HS-5 (cell line): ENCODE measurements at regions not wholly inside any gene's neighbourhood (a gene's known extent, or its start where the extent isn't known, plus 50 kb on each side); places are given as distances from the start of the nearest gene placed in this dataset.

ENCODE experiments used
- DNase-seq: peaks from one replicate; pipeline ENCODE4 v3.0.0-alpha.2; 2012; ENCODE audit warnings: low read depth

DNA sequence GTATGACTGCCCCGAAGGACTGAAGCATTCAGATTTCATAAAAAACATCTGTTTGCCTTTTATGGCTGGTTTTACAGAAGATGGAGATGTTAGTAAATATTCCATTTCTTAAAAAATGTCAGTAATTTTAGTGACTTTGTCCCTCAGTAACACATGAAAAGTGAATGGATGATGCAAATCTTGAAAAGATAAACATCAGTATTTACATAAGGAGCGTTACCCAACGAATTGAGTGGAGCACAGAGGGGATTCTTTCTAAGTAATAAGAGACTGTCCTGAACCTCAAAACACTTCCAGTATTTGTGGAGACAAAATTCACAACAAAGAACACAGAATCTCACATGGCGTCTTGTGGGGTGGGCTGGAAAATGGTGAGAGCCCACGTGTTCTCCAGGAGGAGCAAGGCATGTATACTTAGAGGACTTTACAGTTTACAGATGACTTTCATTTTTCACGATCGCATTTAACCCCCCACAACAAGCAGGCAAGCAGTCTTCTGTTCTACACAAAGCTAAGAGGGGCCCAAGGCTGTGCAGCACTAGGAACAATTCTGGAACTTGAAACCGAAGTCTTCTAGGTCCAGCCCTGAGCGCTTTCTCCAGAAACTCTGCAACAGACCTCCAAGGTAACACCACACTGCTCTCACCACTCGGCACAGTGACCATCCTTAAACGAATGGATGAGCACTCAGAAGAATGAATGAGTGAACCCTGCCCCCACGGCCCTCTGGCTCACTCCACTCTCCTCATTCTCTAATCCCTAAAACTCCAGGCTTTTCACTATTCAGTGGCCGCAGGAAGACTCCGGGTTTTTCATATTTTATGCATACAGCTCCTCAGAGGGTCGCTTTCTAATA is 709.8 kb downstream of the UQCRFS1 start:
- DNase-seq: no peak

DNA sequence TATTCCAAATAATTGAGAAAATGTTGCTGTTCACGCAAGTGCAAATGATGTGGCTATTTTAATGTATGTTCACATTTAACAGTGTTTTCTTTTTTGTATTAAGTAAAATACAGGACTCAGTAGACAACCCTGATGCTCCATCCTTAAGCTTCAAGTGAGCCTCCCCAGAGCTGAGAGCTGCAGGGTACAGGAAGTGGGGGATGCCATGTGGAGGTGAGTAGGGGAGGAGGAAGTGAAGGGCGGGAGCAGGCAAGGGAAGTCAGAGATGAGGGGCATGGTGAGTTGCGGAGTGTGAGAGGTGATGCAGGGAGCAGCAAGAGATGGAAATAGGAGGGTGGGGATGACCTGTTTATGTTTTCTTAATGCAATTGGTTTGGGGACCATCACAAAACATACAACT is 711.0 kb downstream of the UQCRFS1 start:
- no peak for DNase-seq

DNA sequence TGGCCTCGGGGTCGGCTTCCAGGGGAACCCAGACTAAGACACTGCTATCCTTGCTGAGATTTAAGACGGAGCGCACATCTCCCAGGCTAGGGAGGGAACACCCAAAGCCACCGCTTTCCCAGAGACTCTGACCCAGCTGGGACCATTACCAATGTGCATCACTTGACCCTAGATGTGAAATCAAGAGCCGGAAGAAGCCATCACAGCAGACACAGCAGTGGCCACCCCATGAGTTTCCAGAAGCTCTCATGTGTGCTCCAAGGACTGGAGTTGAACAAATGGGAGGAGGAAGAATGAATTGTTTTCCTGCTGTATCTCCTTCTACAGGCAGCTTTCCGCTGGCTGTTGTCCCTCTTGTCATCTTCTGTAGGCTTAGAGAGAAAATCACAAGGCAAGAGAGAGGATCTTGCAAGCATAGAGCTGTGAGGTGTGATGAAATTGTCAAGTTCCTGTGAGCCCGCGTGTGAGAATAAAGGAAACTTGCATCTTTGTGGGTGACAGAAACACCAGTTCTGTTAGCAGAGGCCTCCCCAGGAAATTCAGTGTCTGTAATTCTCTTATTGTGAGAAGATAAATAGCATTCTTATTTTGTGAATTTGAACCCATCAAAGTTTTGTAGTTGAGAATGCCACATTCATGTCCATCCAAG is 711.8 kb downstream of the UQCRFS1 start:
- DNase-seq: no peak

DNA sequence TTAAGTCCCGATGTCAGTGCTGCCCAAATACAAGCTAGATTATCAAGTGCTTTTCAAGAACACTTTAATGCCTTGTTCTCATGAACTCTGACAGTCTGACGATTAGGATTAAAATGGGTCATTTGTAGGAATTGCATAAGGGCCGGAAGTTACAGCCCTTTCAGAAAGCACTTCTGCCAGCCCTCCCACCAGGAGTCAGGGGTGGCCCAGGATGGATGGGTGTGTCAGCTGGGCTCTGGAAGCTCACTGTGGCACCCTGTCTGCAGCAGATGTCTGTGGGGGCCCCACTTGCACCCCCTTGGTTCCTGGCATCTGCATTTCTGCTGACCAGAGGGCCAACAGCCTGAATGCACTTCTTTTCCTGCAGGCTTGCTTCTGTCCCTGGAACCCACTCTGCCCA is 712.7 kb downstream of the UQCRFS1 start:
- DNase-seq: no peak

DNA sequence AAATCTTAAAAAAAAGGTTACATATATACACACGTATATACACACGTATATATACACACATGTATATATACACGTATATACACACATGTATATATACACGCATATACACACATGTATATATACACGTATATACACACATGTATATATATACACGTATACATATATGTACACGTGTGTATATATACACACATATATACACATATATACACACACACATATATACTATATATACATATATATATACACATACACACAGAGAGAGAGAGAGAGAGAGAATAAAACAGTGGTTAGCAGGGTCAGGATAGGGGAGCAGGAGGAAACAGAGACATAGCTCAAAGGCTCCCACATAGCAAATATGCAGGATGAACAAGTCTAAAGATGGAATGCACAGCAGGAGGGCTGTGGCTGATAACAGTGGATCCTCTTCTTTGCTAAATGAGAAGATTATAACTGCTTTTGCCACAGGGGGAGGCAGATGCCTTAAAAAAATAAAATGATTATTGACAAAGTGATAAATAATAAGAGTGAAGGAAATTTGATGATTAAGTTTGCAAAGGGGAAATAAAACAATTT is 714.5 kb downstream of the UQCRFS1 start:
- no peak for DNase-seq

DNA sequence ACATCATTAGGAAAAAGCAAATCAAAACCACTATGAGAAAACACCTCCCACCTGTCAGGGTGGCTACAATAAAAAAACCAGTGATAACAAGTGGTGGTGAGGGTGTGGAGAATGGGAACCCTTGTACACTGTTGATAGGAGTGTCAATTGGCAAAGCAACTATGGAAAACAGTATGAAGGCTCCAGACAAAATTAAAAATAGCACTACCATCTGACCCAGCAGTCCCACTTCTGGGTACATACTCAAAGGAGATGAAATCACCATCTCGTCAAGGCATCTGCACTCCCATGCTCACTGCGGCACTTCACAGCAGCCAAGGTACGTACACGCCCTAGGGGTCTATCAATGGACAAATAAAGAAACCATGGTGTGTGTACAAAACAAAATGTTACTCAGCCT is 715.1 kb downstream of the UQCRFS1 start:
- DNase-seq: no peak

DNA sequence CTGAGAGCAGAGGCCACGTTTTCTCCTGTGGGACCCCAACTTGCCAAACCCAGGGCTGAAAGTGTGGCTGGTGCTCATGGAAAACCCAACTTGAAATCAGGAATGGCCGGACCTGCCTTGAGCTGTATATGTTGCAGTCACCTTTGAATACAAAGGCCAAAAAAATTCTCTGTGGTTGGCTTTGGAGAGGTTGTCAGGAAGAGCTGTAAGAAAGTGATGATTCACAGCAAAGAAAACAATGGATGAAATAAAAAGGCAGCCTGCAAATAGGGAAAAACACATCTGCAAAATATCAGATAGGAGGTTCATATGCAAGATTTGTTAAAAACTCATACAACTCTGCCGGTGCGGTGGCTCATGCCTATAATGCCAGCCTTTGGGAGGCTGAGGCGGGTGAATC is 715.8 kb downstream of the UQCRFS1 start:
- no peak for DNase-seq

DNA sequence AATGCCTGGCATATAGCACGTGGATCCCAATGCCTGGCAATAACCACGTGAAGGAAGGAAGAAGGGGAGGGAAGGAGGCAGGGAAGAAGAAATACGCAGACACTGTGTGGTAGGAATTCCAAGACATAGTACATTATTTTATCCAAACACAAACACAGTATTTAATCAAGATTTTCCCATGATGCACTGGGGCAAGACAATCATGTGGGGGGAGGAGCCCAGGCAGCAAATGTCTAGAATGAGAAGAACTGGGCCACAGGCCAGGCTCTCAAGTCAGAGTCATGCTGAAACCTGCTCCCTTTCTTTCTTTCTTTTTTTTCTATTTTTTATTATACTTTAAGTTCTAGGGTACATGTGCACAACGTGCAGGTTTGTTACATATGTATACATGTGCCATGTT is 717.9 kb downstream of the UQCRFS1 start:
- DNase-seq: no peak

DNA sequence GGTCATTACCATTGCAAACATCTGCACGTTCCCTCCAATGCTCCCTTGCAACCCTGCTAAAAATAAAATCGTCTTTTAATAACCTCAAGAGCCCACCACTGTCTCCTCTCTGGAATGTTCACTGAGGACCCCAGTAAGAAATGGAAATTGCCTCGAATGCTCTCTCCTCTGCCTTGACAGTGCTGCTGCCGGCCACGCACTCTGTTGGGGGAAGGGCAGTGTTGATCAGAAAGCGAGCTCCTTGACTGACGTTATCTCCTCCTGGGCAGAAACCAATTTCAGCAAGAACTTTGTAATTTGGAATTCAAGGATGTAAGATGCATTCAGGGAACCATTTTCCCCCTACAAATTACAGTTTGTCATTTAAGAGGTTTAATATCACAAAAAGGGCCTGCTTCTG is 718.5 kb downstream of the UQCRFS1 start:
- DNase-seq: no peak

DNA sequence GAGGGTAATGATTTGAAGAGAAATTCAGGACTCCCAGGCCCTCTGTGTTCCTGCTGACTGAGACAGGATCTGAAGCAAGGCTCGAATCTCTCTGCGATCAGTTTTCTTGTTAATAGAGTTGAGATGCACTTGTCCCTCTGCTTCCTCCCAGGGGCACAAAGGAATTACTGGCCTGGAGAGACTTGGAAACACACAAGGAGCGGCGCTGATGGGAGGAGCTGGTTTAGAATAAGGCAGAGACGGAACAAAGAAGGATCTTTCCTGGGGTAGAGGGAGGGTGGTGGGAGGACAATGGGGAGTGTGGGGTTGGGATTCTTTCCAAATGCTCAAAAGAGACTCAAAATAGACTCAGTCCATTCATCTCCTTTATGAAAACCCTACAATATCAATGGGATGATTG is 719.1 kb downstream of the UQCRFS1 start:
- no peak for DNase-seq

DNA sequence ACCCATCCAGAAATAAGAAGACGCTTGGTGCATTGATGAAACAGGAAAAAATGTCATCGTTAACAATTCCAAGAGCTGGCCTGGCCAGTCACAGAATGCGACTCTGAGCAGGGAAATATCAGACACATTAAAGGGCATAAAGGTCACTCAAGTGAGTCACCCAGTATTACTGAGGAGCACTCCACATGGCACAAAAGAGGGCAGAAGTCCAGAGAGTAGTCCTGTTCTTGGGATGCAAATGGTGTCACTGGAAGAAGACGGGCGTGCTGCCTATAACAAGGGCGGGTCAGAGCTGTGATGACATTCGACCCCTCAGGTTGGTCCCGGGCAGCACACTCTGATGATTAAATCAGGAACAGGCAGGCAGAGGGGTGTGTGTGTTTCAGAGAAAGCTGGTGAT is 720.3 kb downstream of the UQCRFS1 start:
- DNase-seq: no peak

DNA sequence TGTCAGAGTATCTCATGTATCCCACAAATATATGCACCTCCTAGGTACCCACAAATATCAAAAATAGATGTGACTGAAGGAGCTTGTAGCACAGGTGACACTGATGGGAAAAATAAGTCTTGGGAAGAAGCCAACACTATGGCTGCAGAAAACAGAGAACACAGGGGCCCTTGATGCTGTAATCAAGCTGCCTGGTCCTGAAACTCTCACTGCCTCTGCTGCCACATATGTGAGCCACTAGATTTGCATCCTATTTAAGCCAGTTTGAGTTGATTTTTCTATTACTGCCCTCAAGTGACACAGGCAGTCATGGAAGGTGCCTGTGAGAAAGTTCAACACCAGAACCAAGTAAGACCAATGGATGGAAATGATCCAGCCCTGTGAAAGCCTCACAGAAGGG is 720.8 kb downstream of the UQCRFS1 start:
- DNase-seq: no peak

DNA sequence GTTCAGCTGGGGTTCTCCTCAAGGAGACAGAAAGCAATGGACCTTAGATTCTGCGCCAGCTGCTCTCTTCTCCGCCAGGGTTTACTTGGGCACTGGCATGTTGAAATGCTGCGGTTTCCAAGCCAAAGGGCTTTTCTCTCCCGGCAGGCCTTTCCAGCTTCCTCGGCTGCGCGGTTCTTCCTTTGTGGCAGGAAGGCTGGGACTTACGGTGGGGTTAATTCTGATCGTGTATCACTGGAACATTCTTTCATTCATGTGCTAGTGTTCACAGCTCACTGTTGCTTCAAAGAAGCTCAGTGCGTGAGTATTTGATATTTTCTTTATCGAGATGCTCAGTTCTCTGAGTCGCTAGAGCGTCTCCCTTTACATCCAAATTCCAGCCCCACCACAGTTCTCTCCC is 723.2 kb downstream of the UQCRFS1 start:
- DNase-seq: no peak

DNA sequence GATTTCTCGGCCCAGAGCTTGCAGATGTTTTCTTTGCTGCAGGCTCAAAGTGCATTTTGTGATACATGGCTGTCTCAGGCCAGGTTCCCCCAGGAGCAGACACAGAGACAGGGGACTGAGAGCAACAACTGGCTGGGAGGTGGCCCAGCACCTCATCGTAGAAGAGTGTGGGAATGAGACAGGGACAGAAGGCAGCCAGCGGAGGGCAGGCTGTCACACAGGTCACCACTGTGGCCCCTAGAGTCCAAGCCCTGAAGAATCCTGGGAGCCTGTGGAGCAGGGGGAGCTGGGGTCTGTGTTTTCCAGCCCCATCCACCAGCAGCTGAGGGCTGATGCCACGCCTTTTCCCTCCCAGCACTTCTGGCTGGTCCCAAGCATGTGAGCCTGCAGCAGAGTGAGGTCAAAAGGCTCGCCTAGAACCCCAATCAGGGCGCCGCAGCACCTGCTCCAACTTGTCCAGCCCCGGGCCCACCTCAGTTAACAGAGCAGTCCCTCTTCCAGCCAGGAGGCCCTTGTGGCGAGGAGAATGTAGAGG is 723.8 kb downstream of the UQCRFS1 start:
- DNase-seq: no peak

DNA sequence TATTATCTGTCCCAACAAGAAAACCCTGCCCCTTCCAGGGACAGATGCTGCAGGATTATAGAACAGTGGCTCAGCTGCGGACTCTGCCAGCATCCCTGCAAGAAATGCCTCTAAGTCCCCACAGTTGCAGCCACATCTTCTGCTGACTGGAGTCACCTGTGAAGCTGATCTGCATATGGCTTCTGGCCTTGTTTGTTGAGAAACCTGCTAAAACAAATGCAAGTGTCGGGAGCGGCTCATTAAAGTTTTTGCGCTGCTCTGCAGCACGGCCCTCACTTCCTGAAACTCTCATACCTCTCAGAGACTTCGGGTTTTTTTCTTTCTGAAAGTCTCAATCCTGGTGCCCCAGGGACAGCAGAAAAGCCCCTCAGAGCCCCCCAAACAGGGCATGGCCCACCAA is 725.0 kb downstream of the UQCRFS1 start:
- no peak for DNase-seq

DNA sequence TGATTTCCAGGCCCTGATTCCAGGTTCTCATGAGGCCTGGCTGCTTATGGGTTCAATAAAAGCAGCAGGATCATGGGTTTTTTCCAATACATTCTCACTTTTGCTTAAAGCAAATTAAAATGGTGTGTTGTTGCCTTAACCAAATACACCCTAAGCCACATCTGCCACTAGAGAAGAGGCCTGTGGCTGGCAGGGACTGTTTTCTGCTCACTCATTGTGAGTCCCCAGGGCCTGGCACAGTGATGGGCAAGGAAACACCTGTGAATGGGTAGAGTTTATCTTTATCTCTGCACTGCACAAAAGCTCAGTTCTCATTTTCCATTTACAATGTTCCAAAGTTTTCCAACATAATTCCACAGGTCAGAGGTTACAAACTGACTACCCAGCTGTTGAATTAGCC is 726.0 kb downstream of the UQCRFS1 start:
- no peak for DNase-seq

DNA sequence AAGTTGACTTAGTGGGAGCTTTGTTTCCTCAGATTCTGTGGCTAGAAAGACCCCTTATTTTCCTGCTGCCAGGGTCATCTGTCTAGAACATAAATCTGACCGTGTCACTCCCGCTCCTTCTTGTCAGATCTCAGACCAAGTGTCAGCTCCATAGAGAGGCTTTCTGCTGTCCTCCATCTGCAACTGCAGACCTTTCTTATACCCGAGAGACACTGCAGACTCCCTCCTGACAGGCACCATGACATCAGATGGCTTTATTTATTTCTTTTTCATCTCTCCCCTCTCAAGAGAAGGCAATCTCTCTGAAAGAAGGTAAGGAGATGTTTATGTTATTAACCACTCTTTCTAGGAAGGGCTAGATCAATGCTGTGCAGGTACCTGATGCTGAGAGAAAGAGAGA is 726.5 kb downstream of the UQCRFS1 start:
- DNase-seq: no peak

DNA sequence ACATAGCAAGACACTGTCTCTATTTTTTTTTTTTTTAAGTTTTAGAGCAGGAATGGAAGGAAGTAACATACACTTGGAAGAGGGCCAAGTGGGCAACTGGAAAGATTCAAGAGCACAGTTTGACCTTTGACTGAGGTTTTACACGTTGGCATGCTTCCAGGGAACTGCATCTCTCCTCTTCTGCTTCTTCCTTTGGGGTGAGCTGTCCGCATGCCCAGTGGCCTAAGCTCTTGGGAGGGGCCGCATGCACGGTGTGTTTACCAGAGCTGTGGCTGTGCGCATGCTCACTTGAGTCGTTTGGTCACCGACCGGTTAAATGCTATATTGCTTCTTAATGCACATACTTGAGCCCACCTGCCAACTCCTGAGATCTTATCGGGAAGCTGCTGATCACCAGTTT is 727.7 kb downstream of the UQCRFS1 start:
- DNase-seq: no peak

DNA sequence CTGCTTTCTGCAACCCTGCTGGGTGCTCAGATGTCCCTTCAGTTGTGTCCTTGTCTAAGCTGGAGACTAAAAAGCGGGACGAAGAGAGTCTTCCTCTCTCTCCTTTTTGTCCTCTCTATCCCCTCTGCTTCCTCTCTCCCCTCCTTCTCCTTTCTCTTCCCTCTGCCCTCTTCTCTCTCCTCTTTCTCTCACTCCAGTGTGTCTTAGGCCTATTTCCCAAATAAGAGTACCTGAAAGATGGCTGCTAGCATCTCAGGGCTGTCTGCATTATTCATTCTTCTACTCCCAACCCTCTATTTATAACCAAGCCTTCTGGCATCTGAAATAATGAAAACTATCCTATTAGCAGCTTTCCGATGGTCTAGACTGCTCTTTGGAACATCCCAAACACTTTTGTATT is 729.8 kb downstream of the UQCRFS1 start:
- no peak for DNase-seq

DNA sequence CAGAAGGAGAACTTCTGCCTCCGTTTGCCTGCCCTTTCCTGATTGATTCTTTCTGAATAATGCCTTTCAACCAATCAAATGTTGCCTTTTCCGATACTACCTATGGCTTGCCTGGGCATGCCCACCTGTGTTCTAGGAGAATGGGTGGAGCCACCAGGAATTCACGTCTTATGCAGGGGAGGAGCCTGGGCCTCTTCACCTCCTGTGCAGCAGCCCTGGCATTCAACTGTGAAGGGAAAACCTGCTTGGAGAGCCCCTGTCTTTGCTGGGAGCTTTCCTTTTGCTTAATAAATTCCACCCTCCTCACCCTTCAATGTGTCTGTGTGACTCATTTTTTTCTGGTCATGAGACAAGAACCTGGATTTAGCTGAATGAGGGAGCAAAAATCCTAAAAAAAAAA is 730.7 kb downstream of the UQCRFS1 start:
- DNase-seq: no peak

DNA sequence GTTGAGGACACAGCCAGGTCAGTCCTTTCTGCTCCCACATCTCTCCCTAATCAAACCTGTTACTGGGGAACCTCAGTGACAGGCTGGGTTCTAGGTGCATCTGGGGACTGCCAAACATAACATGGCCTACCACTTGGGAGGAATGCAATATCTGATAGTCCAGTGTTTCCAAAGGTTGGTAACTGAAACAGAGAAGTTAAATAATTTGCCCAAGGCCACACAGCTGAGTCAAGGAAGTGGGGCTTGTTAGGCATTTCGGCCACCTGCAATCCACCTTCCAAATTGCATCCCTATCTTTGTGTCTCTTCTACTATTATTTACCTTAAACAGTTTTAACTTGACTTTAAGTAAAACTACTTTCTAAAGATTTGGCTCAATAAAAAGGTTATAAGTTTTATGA is 731.3 kb downstream of the UQCRFS1 start:
- no peak for DNase-seq

DNA sequence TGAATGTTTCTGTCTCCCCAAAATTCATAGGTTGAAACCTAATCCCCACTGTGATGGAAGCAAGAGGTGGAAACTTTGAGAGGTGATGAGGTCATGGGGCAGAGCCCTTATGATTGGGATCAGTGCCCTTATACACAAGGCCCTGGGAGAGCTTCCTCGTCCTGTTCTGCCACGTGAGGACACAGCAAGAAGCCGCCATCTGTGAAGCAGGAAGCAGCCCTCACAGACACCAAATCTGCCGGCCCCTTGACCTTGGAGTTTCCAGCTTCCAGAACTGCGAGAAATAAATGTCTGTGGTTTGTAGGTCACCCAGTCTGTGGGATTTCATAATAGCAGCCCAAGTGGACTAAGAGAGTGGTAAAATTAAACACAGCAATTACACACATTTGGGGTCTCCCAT is 737.4 kb downstream of the UQCRFS1 start:
- DNase-seq: no peak

DNA sequence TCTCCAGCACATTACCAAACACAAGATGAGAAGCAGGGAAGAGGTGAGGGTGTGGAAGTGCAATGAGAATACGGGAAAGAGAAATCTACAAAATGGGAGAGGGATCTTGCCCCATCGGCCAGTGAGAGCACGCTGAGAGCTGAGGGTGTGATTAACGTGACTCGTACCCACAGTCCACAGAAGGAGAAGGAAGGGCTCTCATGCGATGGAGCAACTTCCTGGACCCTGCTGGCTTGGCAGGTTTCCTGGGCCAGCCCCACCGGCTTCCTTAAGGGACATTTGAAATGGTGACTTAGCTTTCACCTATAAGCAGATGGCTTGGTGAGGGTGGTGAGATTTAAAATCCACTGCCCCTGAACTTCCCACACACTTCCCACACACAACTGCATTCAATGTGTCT is 740.1 kb downstream of the UQCRFS1 start:
- DNase-seq: no peak
